Esophagus squamous epithelium (tissue), 5 donors: ENCODE measurements at regions not wholly inside any gene's neighbourhood (a gene's known extent, or its start where the extent isn't known, plus 50 kb on each side); places are given as distances from the start of the nearest gene placed in this dataset.

Experiments
- DNase-seq: peaks from one replicate; lab custom pipeline; 2025; lab: John Stamatoyannopoulos, UW
- H3K27ac ChIP-seq, 4 donors: fragments of 200-600 bp; sonication (generic); one replicate each; pipeline ENCODE4 v1.5.1; 2016 to 2019; ENCODE audit warnings: mild to moderate bottlenecking in 1 of 4
- H3K27me3 ChIP-seq, 4 donors: fragments of 200-600 bp; sonication (generic); 1 replicate in 3 of 4; 2 replicates in 1 of 4; pipeline versions ENCODE4 v1.5.1 to v1.6.0; 2017 to 2021; ENCODE audit warnings: antibody characterized with exemption in 1 of 4
- H3K36me3 ChIP-seq, 3 donors: fragments of 200-600 bp; sonication (generic); one replicate each; pipeline ENCODE4 v1.5.1; 2016 to 2019
- H3K4me1 ChIP-seq, 3 donors: fragments of 200-600 bp; sonication (generic); one replicate each; pipeline ENCODE4 v1.5.1; 2017 to 2019
- H3K4me3 ChIP-seq, 4 donors: fragments of 200-600 bp; sonication (generic); 1 replicate in 3 of 4; 2 replicates in 1 of 4; pipeline ENCODE4 v1.5.1; 2016 to 2019; ENCODE audit warnings: mild to moderate bottlenecking in 2 of 4, moderate library complexity in 1 of 4
- H3K9me3 ChIP-seq, 3 donors: fragments of 200-600 bp; sonication (generic); one replicate each; pipeline ENCODE4 v1.5.1; 2016 to 2019
- POLR2A ChIP-seq, 4 donors: fragments of 450-650 bp; IDR thresholded peaks; one replicate each; pipeline ENCODE4 v1.6.1; 2017; ENCODE audit warnings: antibody characterized with exemption in 4 of 4, mild to moderate bottlenecking in 4 of 4, moderate library complexity in 3 of 4
- WGBS, 2 donors: methylation state at CpG; one replicate each; pipeline ENCODE4 v1.1.5; 2018; 5-methylcytosine and 5-hydroxymethylcytosine counted together
- intact Hi-C: fragments of 100-400 bp; cut with DNase I; formaldehyde crosslinking; loops from one replicate; pipeline ENCODE4 v1.15.0; 2022
- TF ChIP-seq, protein P1 (sequence below), 6 experiments: fragments of 450-650 bp in 4 of 6; fragments of 200-600 bp in 2 of 6; sonication (generic) in 2 of 6; IDR thresholded peaks; one replicate each; pipeline ENCODE4 v1.5.1; 2016 to 2019; ENCODE audit warnings: antibody characterized with exemption in 6 of 6, mild to moderate bottlenecking in 4 of 6, moderate library complexity in 4 of 6
- donor health status: DM: yes; HTN: yes; CAD: no.

- no peak for DNase-seq
- no peaks in the 10 kb centered on the region for H3K9me3 ChIP-seq
- no peak for TF ChIP-seq POLR2A (IDR thresholded peaks at IDR 0.05)
- TF ChIP-seq, protein P1, sequence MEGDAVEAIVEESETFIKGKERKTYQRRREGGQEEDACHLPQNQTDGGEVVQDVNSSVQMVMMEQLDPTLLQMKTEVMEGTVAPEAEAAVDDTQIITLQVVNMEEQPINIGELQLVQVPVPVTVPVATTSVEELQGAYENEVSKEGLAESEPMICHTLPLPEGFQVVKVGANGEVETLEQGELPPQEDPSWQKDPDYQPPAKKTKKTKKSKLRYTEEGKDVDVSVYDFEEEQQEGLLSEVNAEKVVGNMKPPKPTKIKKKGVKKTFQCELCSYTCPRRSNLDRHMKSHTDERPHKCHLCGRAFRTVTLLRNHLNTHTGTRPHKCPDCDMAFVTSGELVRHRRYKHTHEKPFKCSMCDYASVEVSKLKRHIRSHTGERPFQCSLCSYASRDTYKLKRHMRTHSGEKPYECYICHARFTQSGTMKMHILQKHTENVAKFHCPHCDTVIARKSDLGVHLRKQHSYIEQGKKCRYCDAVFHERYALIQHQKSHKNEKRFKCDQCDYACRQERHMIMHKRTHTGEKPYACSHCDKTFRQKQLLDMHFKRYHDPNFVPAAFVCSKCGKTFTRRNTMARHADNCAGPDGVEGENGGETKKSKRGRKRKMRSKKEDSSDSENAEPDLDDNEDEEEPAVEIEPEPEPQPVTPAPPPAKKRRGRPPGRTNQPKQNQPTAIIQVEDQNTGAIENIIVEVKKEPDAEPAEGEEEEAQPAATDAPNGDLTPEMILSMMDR (IDR thresholded peaks at IDR 0.05): no peak
- no peak overlapping the region for H3K27ac ChIP-seq
- H3K4me3 ChIP-seq: no peak overlapping the region
- no peaks in the 10 kb centered on the region for H3K27me3 ChIP-seq
- H3K4me1 ChIP-seq: peaks cover 3 to 8% (median 5%) of the 10 kb centered on the region in 3 donors
- intact Hi-C loops: no loop called here
- no peaks in the 10 kb centered on the region for H3K36me3 ChIP-seq
- WGBS, 2 donors: 62 to 73% methylated on average over 4 of the region's 4 CpGs
Observed at GRCh38 chr12:74892057-74892633, 317.5 kb downstream of the KCNC2 start.

GRCh38 chr12:74896186-74896585, 313.5 kb downstream of the KCNC2 start:
- Histone ChIP-seq H3K27ac (no peak overlapping the region), H3K27me3 (no peaks in the 10 kb centered on the region), H3K9me3 (no peaks in the 10 kb centered on the region), H3K4me3 (no peak overlapping the region), H3K4me1 (no peaks in the 10 kb centered on the region), H3K36me3 (no peaks in the 10 kb centered on the region)
- TF ChIP-seq, protein P1 (IDR thresholded peaks at IDR 0.05): no peak
- TF ChIP-seq POLR2A (IDR thresholded peaks at IDR 0.05): no peak
- intact Hi-C loops: no loop called here
- no peak for DNase-seq
- 63 to 70% methylated on average over 1 of the region's 1 CpG for WGBS, 2 donors

DNA sequence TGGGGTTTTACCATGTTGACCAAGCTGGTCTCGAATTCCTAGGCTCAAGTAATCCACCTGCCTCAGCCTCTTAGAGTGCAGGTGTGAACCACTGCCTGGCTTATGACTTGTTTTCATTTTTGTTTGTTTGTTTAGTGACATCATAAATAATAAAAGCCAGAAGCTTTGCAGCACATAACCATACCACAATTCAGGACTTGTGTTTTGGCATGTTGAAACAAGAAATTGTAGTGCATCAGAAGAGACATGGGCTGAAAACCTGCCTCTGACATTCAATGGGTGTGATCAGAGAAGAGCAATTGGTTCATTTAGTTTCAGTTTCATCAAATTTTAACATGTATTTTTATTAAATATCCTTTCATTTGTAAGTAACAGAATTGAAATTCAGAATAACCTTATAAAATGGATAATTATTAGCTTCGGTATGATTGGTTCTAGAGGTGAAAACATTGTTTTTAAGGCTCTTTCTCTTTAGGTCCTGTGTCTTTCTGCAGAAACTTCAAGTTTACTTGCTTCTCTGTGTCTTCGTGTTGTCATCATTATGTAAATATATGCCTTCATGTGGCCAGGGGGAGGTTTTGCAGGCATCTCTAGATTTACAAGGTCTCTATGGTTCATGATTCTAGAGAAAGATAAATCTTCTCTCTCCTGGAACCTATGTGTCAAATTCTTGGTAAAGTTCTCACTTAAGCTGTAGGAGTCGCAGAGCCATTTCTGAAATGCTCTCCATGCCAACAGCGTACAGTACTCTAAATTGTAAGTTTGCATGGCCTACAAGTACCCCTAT, 312.0 kb downstream of the KCNC2 start:
- Histone ChIP-seq H3K27ac (no peak overlapping the region), H3K36me3 (no peaks in the 10 kb centered on the region), H3K9me3 (no peaks in the 10 kb centered on the region), H3K4me3 (no peak overlapping the region), H3K4me1 (no peaks in the 10 kb centered on the region), H3K27me3 (no peaks in the 10 kb centered on the region)
- intact Hi-C loops: no loop called here
- TF ChIP-seq, protein P1 (IDR thresholded peaks at IDR 0.05): no peak
- no peak for TF ChIP-seq POLR2A (IDR thresholded peaks at IDR 0.05)
- DNase-seq: no peak
- 73 to 75% methylated on average over 5 of the region's 5 CpGs for WGBS, 2 donors

- TF ChIP-seq, protein P1 (IDR thresholded peaks at IDR 0.05): no peak
- no peak for TF ChIP-seq POLR2A (IDR thresholded peaks at IDR 0.05)
- Histone ChIP-seq H3K4me1 (no peaks in the 10 kb centered on the region), H3K36me3 (no peaks in the 10 kb centered on the region), H3K4me3 (no peak overlapping the region), H3K27me3 (no peaks in the 10 kb centered on the region), H3K9me3 (no peaks in the 10 kb centered on the region), H3K27ac (no peak overlapping the region)
- 76 to 78% methylated on average over 4 of the region's 4 CpGs for WGBS, 2 donors
- intact Hi-C loops: no loop called here
- no peak for DNase-seq
Observed at GRCh38 chr12:74899031-74899829, 310.4 kb downstream of the KCNC2 start.

- Histone ChIP-seq H3K36me3 (no peaks in the 10 kb centered on the region), H3K27ac (no peak overlapping the region), H3K9me3 (no peaks in the 10 kb centered on the region), H3K4me3 (no peak overlapping the region), H3K4me1 (no peaks in the 10 kb centered on the region), H3K27me3 (no peaks in the 10 kb centered on the region)
- 73 to 77% methylated on average over 4 of the region's 4 CpGs for WGBS, 2 donors
- intact Hi-C loops: no loop called here
- no peak for DNase-seq
- TF ChIP-seq POLR2A (IDR thresholded peaks at IDR 0.05): no peak
- TF ChIP-seq, protein P1 (IDR thresholded peaks at IDR 0.05): no peak
Observed at GRCh38 chr12:74900232-74900631, 309.4 kb downstream of the KCNC2 start.
